ENCODE measurements at regions not wholly inside any gene's neighbourhood (a gene's known extent, or its start where the extent isn't known, plus 50 kb on each side); places are given as distances from the start of the nearest gene placed in this dataset.

GRCh38 chr13:88424463-88424862 lies 753.3 kb downstream of the SLITRK5 start:
- CTCF ChIA-PET, result interaction anchor here (0.8 kb wide), 1 partner anchor 1084 kb away, joined by 3 read pairs; no protein-coding TSS in a partner anchor
- POLR2A ChIA-PET (ENCODE audit: low non-redundant PET), result no interaction called here
- no peak for TF ChIP-seq CTCF (conservative IDR thresholded peaks at IDR 0.05; ENCODE audit: low read depth)
- DNase-seq (ENCODE audit: low spot score), result no peak
- no peak overlapping the region for H3K27ac ChIP-seq

- no peak overlapping the region for H3K27ac ChIP-seq
- DNase-seq (ENCODE audit: low spot score), result no peak
- CTCF ChIA-PET, result no interaction called here
- POLR2A ChIA-PET (ENCODE audit: low non-redundant PET), result no interaction called here
- no peak for TF ChIP-seq CTCF (conservative IDR thresholded peaks at IDR 0.05; ENCODE audit: low read depth)
Observed at GRCh38 chr13:88426661-88427060, 755.5 kb downstream of the SLITRK5 start.

- DNase-seq (ENCODE audit: low spot score), result no peak
- TF ChIP-seq CTCF (conservative IDR thresholded peaks at IDR 0.05; ENCODE audit: low read depth), result no peak
- H3K27ac ChIP-seq, result no peak overlapping the region
- CTCF ChIA-PET, result no interaction called here
- POLR2A ChIA-PET (ENCODE audit: low non-redundant PET), result no interaction called here
Observed at GRCh38 chr13:88429862-88430261, 758.7 kb downstream of the SLITRK5 start.

GRCh38 chr13:88434953-88435352 lies 763.8 kb downstream of the SLITRK5 start:
- POLR2A ChIA-PET (ENCODE audit: low non-redundant PET), result no interaction called here

GRCh38 chr13:88436974-88437373 lies 765.8 kb downstream of the SLITRK5 start:
- ChIA-PET POLR2A (ENCODE audit: low non-redundant PET) (interaction anchor here (0.5 kb wide), 1 partner anchor 13 kb away, joined by 4 read pairs; no protein-coding TSS in a partner anchor), CTCF (no interaction called here)
- no peak for DNase-seq (ENCODE audit: low spot score)
- no peak for TF ChIP-seq CTCF (conservative IDR thresholded peaks at IDR 0.05; ENCODE audit: low read depth)
- H3K27ac ChIP-seq, result no peak overlapping the region

More at GRCh38 chr13:88434953-88435352, 763.8 kb downstream of the SLITRK5 start:
- no peak overlapping the region for H3K27ac ChIP-seq
- CTCF ChIA-PET, result no interaction called here
- DNase-seq (ENCODE audit: low spot score), result no peak
- TF ChIP-seq CTCF (conservative IDR thresholded peaks at IDR 0.05; ENCODE audit: low read depth), result no peak

GRCh38 chr13:88450515-88450914 lies 779.3 kb downstream of the SLITRK5 start:
- DNase-seq (ENCODE audit: low spot score), result no peak
- no peak overlapping the region for H3K27ac ChIP-seq
- TF ChIP-seq CTCF (conservative IDR thresholded peaks at IDR 0.05; ENCODE audit: low read depth), result no peak
- POLR2A ChIA-PET (ENCODE audit: low non-redundant PET), result no interaction called here
- CTCF ChIA-PET, result no interaction called here

- CTCF ChIA-PET, result no interaction called here
- TF ChIP-seq CTCF (conservative IDR thresholded peaks at IDR 0.05; ENCODE audit: low read depth), result no peak
- DNase-seq (ENCODE audit: low spot score), result no peak
- no peak overlapping the region for H3K27ac ChIP-seq
- POLR2A ChIA-PET (ENCODE audit: low non-redundant PET), result no interaction called here
Observed at GRCh38 chr13:88456151-88456550, 785.0 kb downstream of the SLITRK5 start.

Measured in RWPE1 (cell line).